IPS DF 4.7 (cell line): ENCODE measurements at regions not wholly inside any gene's neighbourhood (a gene's known extent, or its start where the extent isn't known, plus 50 kb on each side); places are given as distances from the start of the nearest gene placed in this dataset.

ENCODE experiments used
- DNase-seq: peaks from one replicate; pipeline ENCODE4 v3.0.0-alpha.2; 2013; ENCODE audit warnings: low spot score; ENCODE audit errors: extremely low read depth

GRCh38 chr4:53695540-53696463 is 104.5 kb upstream of the LNX1 start:
- no peak for DNase-seq

GRCh38 chr4:53694666-53695065 is 103.4 kb upstream of the LNX1 start:
- DNase-seq, result no peak

GRCh38 chr4:53693909-53694308 is 102.6 kb upstream of the LNX1 start:
- DNase-seq, result no peak

- no peak for DNase-seq
These were observed 102.1 kb upstream of the LNX1 start for GRCh38 chr4:53693408-53693807.

- no peak for DNase-seq
These were observed 97.0 kb upstream of the LNX1 start for GRCh38 chr4:53688186-53688790.

GRCh38 chr4:53686521-53686920 is 95.2 kb upstream of the LNX1 start:
- DNase-seq, result no peak

GRCh38 chr4:53684136-53685130 is 93.1 kb upstream of the LNX1 start:
- DNase-seq, result no peak

- DNase-seq, result no peak
These were observed 91.6 kb upstream of the LNX1 start for GRCh38 chr4:53682908-53683307.

- DNase-seq, result no peak
These were observed 90.9 kb upstream of the LNX1 start for GRCh38 chr4:53682196-53682595.

- DNase-seq, result no peak
These were observed 89.3 kb upstream of the LNX1 start for GRCh38 chr4:53680598-53680997.

- no peak for DNase-seq
These were observed 88.9 kb upstream of the LNX1 start for GRCh38 chr4:53680168-53680567.

GRCh38 chr4:53676402-53676871 is 85.2 kb upstream of the LNX1 start:
- DNase-seq, result no peak

GRCh38 chr4:53674903-53675302 is 83.6 kb upstream of the LNX1 start:
- no peak for DNase-seq

- DNase-seq, result no peak
These were observed 81.6 kb upstream of the LNX1 start for GRCh38 chr4:53672873-53673272.

GRCh38 chr4:53671757-53672156 is 80.5 kb upstream of the LNX1 start:
- no peak for DNase-seq

- DNase-seq, result no peak
These were observed 68.5 kb upstream of the LNX1 start for GRCh38 chr4:53659737-53660136.

- no peak for DNase-seq
These were observed 67.8 kb upstream of the LNX1 start for GRCh38 chr4:53659112-53659511.

GRCh38 chr4:53658029-53658428 is 66.7 kb upstream of the LNX1 start:
- no peak for DNase-seq

- DNase-seq, result no peak
These were observed 65.2 kb upstream of the LNX1 start for GRCh38 chr4:53656421-53656981.

- DNase-seq, result no peak
These were observed 63.0 kb upstream of the LNX1 start for GRCh38 chr4:53654300-53654758.

GRCh38 chr4:53653484-53654053 is 62.3 kb upstream of the LNX1 start:
- DNase-seq, result no peak
